Activated CD4-positive, CD25-positive, alpha-beta regulatory T cell (primary cell): ENCODE measurements at regions not wholly inside any gene's neighbourhood (a gene's known extent, or its start where the extent isn't known, plus 50 kb on each side); places are given as distances from the start of the nearest gene placed in this dataset.
"Not testable (repeated sequence)": the region's sequence is repeated elsewhere in the genome, so short reads cannot be mapped to it uniquely, and the experiment has no call there.

Experiments
- DNase-seq, 4 experiments: peaks; one replicate each; lab custom pipeline; 2025; lab: John Stamatoyannopoulos, UW

DNA sequence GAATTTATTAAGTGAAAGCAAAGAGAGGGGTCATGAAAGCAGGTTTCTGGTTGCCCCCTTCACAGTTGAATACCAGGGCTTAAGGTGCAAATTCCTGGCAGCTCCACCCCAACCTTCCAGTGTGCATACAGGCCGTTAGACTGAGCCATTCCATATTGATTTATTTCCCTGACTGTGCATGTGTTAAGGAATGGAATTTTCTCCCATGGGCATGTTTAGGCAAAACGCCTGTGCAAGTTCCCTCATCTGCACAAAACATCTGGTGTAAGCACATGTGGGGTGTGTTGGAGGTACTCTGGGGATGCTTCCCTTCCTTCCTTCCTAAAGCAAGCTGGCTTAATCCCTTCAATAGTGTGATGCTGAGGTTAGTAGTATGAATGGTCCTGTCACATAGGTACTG lies 1470.6 kb downstream of the MAT2B start:
- DNase-seq, result no peak

DNA sequence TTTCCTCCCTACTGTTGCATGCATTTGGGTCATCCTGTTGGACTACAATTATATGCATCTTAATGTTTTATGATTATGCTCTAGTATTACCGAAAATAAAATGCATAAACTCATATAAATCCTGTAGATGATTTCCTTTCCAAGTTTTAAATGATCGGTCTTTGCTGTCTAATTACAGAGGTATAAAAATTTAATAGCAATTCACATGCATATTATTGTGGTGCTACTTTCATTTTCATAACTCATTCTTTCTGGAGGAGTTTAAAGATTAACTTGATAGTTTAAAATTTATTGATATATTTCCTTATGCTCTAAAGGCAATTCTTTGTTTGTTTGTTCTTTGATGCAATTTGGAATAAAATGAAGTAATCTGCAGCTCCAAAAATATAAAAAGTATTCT lies 1475.1 kb downstream of the MAT2B start:
- DNase-seq, result no peak

DNA sequence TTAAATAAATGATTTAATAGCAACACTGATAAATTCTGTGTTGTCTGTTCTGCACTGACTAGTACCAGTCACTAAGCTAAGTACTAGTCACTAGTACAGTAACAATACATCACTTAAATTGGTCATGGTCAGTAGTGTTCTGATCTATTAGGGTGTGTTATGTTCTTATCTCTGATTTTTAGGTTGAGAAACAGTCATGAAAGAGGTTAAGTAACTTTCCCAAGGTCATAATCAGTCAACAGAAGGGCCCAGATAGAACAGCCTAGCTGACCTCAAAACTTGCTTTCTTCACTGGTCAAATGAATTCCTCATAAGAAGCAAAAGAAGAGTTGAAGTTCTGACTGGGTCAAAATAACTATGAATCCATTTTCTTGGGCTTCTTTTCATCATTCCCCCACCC lies 1492.7 kb downstream of the MAT2B start:
- DNase-seq, result no peak

DNA sequence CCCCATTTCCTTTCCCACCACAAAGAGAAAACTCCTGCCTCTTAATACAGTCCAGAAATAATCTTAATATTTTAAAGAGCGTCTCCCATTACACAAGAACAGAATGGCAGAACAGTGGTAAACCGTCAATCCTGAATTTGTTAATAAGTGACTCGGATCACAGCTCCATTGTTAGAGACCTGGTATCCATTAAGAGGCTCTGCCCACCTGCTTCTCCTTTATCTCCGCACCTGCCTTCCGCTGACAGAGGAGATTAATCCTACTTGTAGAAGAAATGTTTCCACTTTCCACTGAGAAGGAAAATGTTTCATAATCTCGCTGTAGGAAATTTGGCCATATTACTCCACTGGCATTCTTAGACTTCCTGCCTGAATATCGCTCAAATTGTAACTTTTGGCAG lies 1493.2 kb downstream of the MAT2B start:
- no peak for DNase-seq

DNA sequence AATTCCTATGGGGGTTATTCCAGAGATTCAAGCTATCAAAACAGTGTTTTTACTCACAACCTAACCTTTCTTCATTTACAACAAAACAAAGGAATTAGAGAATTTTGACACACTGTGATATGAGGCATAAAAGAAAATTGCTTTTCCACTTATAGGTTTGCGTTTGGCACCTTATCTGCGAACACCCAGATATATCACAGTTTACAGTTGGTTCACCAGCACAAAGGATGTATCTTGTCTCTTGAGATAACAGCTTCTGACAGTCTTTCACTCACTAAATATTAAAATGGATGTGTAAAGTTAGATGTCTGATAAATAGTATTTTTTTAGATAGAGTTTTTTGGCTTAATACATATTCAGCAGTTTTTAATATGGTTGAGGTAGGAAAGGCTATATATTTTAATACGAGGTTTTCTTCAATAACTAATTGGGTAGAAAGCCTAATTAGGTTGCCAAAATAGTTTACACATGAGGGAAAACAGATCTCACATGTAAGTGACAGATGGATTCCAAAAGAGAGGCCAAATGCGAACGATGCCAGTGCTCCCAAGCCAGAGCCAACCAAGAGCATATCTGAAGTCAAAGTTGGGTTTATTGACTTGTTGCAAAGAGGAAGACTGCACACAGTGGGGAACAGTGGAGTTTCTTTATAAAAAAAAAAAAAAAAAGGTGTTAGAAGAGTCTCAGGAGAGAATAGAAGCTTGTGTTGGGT lies 1495.2 kb downstream of the MAT2B start:
- DNase-seq, result no peak

DNA sequence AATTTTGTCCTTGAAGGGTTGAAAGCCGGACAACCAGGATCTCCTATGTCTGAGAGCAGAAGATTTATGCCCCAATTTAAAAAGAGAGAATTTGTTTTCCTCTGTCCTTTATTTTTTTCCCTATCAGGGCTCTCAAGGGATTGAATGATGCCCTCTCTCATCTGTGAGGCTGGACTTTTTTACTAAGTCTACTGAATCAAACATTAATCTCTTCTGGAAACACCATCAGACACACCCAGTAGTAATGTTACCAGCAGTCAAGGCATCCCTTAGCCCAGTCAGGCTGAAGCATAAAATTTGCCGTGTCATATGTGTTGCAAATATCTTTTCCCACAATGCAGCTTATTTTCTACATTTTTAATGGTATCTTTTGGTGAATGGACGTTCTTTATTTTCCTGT lies 1497.9 kb downstream of the MAT2B start:
- no peak for DNase-seq

DNA sequence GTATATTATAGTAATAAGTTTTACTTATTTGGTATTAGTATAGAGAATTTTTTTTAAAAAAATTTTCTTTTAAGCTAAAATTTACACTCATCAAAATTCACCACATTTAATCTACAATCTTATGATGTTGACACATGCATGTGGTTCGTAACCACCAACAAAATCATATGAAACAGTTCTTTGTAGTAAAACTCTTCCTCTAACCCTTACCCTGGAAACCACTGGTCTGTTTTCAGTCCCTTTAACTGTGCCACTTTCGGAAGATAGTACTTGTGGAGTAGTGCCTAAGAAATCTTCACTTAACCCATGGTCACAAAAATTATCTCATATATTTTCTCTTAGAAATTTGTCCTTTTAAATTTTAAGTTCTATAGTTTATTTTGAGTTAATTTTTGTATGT lies 1498.8 kb downstream of the MAT2B start:
- DNase-seq, result no peak

DNA sequence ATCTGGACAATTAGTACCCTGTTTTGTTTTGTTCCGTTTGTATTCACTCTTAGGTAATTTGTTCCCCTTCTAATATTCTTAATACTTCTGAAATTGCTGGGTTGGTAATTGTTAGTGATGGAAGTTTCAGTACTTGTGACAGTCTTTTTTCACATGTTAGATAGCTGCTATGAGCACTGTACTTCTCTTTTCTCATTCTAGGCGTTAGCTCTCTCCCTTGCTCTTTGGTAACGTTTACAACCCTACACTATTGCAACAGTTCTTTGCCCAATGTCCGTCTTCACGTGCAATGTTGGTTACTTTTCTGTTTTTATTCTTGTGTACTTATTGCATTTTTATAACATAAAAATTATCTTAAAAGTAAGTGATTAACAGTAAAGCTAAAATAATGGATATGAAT lies 1509.0 kb downstream of the MAT2B start:
- no peak for DNase-seq

DNA sequence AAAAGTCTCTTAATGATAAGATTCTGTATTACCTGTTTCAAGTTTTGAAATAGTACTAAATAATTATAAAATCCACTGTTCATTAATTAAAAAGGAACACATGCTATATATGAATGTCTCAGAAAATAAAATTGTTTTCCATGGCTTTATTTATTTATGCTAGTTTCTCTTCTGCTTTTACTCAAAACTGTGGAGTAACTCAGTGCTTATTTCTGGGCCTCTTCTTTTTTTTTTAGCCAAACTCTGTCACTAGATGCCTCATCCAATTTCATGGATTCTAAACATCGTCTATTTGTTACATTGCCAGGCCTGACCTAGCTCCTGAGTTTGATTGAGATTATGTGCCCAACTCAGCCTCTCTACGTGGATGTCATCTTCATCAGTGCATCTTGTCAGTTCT lies 1509.7 kb downstream of the MAT2B start:
- DNase-seq, result no peak

DNA sequence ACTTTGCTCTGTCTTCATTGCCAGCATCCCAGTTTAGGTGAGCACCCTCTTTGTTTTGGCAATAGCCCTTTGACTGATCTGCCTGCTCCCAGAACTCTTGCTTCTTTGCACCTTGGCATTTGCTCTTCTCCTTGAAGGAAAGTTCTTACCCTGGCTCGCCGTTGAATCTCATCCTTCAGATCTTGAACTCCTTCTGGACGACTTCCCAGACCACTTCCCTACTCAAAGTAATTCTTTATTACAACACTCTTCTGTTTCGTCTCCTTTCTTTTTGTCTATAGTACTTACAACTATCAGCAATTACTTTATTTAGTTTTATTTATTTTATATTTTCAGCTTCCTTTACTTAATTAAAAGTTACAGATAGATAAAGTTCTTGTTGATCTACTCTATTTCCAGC lies 1510.1 kb downstream of the MAT2B start:
- DNase-seq, result no peak

DNA sequence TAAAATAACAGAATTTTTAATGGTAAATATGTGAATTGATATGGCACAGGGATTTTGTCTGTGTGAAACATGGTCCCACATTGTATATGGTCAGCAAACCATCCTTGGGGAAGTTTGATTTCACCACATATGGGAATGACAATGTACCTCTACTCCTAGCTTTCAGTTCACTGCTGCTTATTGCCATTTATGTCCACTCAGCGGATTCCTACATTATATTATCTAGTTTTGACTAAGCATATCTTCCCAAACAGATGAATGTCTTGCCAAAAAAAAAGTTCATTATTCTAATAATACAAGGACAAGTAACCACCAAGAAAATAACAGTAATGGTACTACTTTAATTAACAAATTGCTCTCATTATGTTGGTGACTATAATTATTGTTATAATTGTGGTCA lies 1521.6 kb downstream of the MAT2B start:
- DNase-seq, result no peak

DNA sequence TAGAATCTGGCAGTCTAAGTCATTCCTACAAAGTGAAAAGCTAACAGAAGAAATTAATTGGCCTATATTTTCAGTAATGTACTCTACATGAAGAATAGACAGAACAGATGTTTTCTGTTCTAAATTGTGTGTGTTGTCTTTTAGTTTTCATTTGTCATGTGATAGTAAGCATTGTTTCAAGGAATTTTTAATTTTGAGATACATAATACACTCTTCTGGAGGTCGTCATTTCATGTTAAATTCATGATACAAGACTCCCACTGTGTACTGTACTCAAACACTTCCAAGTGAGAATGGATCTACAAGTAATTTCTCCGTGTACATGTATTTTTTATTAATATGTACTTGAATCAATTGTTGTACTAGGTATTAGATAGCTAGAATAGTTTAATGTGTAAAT lies 1522.9 kb downstream of the MAT2B start:
- no peak for DNase-seq

DNA sequence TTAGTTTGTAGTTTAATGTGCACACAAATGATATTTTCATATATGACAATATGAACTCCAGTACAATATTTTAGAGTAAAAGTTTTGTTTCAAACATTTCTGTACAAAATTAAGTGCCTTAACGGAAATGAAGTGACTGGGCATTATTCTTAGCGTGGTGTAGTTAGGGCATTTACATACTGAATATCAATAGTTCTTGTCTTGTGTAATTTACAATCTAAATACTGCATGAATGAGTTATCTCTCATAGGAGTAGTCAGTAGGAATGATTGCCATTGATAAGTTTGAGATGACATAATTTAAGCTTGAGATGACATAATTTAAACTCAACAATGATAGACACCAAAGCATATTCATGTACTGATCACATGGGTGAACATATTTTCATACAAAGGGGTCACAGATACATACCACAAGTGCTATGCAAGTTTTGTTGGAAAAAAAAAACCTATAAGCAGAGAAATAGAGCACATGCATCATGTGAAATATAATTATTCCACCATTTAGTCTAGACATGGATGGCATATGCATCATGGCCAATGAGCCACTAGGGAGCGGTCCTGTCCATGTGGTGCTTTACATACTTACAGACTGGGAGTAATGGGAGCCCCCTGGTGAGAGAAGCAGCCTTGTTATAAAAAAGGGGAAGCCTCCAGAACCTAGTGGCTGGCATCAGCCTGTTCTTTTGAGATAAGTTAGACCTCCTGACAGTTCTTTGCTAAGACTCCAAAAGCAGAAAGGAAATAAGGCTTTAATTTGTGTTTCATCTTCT lies 1523.9 kb downstream of the MAT2B start:
- no peak for DNase-seq

DNA sequence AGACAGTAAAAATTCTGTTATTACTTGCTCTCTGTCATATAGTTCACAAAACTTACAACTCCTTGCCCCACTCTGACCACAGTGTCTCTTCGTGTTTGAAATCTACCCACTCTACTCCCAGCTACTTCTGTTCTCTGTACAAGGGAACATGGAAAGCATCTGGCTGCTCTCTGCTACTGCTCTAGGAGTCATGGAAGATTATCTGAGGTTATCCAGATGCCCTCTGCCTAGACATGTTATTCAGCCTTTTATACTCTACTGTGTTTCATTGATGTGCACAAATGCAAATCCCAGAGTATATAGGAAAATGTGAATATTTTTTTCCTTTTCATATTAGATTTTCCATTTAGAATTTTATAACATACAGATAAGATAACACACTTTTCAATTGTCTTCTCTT lies 1525.6 kb downstream of the MAT2B start:
- no peak for DNase-seq

DNA sequence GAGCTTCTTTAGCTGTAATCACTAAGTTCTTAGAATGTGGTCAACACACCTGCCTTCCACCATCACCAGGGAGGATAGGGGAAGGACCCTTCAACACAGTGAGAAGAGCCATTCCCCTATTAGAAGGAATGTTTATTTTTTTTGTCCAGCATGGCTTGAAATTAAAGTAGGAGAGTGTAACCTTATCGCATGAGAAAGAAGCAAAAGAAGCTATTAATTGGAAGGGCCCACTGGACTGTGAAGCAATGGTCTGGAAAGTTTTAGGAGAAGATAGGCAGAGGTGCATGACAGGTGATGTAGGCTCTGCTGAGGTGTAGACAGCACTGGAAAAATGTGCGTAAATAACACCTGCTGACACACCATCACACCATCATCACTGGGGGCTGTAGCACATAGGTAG lies 1526.0 kb downstream of the MAT2B start:
- no peak for DNase-seq

DNA sequence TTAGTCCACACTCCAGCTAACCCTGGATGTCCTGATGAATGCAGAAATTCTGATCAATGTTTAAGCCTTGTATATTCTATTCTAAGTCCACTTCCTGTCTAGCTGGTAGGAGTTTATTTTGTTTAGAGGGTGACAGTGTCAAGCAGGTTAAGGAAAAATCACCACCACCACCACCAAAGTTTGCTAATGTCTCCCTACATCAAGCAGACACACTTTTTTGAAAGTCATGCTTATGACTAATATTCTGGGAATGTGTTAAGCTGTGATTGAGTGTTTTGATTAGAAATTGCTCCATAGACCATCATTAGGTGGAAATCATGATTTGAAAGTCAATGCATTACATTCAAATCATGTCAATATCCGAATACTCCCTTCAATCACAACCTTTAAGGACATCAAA lies 1530.1 kb downstream of the MAT2B start:
- DNase-seq, result no peak

DNA sequence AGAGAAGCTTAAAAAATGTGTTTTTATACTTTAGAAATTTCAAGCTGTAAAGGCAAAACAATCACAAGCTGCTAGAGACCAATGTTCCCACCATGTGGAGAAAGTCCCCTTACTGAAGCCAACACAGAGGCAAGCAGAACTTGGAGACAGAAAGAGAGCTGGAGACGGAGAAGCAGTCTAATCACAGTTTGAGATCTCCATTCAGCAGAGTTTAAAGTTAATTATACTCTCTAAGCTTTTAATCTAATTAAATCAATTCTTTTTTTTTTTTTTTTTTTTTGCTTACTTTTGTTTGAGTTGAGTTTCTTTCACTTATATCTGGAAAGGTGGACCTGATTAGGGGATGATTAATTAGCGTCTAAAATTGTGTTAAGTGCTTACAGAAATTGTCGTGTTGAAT lies 1534.3 kb downstream of the MAT2B start:
- no peak for DNase-seq

DNA sequence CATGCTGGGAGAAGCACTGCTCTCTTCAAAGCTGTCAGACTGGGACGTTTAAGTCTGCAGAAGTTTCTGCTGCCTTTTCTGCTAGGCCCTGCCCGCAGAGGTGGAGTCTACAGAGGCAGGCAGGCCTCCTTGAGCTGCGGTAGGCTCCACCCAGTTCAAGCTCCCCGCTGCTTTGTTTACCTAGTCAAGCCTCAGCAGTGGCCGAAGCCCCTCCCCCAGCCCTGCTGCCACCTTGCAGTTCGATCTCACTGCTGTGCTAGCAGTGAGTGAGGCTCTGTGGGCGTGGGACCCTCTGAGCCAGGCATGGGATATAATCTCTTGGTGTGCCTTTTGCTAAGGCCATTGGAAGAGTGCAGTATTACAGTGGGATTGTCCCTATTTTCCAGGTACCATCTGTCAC lies 1540.5 kb downstream of the MAT2B start:
- DNase-seq, result not testable (repeated sequence)

DNA sequence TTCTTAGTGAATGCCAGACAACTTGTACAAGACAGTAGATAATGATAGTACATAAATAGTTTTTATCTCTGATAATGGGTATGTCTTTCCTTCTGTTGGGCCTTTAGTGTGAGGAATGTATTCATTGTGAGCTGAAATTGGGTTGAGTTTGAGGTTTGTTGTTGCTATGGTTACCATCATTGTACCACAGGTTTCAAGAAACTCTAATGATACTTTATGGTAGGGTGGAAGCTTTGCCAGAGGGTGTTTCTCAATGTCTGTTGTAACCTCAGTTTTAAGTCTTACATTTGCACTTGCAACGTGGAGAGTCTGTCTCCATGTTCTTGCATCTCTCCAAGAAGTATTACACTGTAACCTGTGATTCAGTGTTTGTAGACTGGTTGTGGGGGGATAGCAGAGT lies 1550.1 kb downstream of the MAT2B start:
- DNase-seq, result no peak

DNA sequence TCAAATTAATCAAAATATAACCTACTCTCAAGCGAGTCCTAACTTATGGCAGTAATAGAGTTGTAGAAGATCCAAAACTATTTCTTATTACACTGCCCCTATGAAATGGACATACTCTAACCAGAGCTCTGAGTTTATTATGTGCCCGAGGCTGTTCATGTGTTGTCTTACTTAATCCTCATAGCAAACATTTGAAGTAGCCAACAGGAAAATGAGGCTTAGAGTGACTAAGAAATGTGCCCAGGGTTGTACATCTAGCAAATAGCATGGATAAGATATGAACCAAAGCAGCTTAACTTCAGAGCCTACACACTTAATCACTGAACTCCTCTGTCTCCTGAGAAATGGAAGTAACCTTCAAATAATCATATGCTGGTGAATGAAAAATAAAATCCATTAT lies 1551.7 kb downstream of the MAT2B start:
- no peak for DNase-seq

DNA sequence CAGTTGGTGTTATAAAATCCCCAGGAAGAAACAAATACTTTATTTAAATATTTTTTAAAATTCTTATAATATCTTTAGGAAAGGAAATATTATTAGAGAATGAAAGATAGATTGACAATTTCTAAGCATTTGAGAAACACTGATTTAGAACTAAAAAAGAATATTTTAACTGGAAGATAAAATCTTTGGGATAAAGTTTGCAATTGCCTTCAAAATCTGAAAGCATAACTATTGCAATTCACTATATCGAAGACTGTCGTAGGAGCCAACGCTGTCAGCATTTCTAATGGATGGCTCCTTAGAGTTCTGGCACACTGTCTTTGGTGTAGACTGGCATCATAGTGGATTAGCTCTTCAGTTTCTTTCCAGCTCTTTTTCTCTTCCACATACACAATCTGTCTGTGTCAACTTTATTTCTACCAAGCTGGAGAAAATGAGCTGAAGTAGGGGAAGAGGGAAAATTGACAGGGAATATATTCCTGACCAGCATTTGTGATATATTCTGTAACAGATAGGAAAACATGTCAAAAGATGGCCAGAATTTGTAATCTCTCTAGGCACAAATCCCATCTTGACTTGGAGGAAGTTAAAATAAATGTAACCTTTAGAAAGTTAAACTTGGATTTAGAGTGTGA lies 1561.4 kb downstream of the MAT2B start:
- DNase-seq, result no peak

DNA sequence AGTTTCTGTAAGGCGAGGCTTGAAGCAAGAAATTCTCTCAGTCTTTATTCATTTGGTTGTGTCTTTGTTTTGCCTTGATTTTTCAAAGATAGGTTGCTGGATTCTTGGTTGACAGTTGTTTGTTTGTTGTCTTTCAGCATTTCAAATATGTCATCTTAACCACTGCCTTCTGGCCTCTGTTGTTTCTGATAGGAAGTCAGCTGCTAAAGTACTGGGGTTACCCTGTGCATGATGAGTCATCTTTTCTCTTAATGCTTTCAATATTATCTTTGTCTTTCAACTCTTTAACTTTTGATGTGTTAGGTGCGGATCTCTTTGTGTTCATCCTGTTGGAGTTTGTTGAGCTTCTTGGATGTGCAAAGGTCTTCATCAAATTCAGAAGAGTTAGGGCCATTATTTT lies 1571.3 kb downstream of the MAT2B start:
- DNase-seq, result no peak

DNA sequence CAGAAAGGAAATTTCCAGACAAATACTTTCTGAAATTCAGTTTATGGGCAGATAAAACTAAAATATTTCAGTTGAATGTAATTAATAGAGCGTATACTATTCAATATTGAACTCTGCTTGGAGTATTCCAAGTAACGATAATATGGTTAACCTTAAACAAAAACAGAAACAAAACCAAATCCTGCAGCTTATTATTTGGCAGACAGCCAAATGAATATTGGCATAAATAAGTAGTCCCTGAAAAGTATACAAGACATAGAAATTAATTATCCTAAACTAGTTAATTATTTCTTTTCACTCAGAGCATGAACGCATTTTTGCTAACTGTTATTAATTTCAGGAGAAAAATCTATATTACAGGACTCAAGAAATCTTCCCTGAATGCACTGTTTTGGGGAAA lies 1574.0 kb downstream of the MAT2B start:
- no peak for DNase-seq
